NCI-H2227 (cell line): ENCODE measurements at regions not wholly inside any gene's neighbourhood (a gene's known extent, or its start where the extent isn't known, plus 50 kb on each side); places are given as distances from the start of the nearest gene placed in this dataset.
"Not testable (repeated sequence)": the region's sequence is repeated elsewhere in the genome, so short reads cannot be mapped to it uniquely, and the experiment has no call there.

ENCODE experiments used
- DNase-seq: peaks from one replicate; lab custom pipeline; 2025; ENCODE audit not compliant: unreplicated experiment; lab: John Stamatoyannopoulos, UW

GRCh38 chr9:118624608-118625007 is 744.6 kb downstream of the BRINP1 start:
- DNase-seq = no peak

DNA sequence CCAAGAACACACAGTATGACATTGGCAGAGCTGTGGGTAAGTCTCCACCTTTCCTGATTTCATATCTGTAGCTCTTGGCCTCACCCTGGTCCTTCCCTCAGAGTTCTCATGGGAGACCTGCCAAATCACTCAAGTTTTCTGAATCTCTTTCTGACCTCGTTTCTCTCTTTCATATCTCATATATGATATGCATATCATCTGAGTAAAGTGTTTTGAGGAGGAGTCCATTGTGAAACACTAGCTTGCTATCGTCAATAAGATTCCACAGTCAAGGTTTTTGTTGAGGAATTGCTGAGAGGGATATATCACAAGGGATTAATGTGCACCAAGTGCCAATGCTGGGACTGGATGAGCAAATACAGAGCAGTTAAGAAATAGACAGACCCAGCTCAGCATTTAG is 739.2 kb downstream of the BRINP1 start:
- DNase-seq = no peak

DNA sequence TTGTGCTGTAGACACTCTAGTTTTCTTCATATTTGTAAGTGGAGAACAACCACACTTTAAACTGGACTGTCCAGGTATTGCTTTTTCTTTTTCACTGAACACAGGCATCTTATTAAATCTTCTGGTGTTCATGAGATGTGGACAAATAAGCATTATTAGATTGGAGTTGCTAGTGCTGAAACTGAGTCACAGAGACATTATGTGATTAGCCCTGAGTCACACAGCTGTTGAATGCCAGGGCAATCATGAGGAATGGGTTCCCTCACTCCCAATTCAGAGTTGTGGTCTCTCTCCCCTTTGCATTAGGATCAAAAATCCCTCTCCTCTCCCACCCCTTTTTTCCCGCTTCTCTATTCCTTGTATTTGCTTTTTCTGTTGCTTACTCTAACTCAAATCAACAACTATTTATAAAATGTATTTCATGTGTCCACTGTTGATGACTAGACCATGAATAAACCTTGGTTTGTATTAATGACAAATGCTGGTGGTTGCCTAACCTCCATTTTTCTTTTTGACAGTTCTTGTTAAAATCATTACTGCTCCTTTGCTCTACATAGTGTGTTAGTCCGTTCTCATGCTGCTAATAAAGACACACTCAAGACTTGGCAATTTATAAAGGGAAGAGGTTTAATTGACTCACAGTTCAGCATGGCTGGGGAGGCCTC is 738.2 kb downstream of the BRINP1 start:
- no peak for DNase-seq

DNA sequence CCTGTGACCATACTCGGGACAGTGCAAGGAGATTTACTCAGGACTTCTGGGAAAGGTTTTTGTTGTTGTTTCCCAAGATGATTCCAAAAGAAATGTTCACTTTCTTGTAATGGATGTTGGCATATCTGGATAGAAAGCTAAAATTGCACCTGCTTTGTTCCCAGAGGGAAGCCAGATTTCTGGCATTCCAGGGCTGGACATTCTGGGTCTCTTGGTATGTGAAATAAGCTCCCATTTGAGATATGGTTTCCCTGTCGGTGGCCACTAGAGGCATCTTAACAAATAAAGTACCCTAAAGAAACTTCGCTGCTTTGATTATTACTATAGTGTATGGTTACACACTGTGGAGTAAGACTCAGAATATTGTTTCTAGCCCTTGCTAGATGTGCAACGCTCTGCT is 737.3 kb downstream of the BRINP1 start:
- DNase-seq = no peak

GRCh38 chr9:118635416-118635815 is 733.8 kb downstream of the BRINP1 start:
- DNase-seq = no peak

DNA sequence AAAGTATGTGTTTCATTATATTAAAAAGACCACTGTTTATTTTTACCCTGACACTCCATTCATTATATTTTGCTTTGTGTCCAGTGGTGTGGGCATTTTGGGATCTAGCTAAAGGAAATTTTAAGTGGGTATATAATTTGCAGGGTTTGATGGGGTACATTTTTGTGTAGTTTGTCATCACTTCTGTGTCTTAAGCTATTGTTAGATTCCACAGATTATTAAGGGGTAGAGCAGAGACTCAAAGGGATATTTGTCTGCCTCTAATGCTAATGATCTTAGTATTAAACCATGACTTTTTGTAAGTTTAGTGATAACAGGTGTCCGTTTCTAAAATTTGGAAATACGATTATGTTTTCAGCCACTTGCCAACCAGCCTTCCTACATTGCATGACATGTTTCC is 731.6 kb downstream of the BRINP1 start:
- DNase-seq = no peak

DNA sequence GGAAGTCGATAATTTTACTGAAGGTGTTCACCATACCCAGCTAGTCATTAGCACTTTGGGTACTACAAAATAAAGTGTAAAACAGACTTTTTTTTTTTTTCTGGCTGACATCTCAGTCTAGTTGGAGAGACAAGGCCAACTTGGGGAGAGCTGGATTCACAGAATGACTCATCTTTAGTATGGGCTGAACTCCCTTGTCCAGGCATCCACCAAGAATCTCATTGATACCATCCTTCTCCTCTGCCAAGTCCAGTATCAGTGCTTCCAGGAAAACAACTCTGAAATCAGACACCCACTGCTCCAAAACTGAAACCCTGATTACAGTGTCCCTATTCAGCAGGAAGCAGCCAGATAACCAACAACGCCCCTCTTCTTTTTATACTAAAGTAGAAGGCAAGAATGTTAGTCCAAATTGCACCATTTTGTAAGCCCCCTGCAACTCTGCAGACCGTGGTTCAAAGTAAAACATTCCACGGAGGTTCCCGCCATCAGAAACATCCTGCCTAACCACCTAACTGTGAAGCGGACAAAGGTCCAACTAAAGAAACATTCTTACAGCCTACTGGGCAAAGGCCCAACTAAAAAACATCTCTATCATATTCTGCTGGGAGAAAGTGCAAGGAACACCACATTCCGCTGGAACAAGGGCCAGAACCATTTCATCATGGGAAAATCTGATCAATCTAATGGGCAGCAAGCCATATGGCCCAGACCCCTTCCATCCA is 728.2 kb downstream of the BRINP1 start:
- no peak for DNase-seq

GRCh38 chr9:118643118-118643517 is 726.1 kb downstream of the BRINP1 start:
- no peak for DNase-seq

DNA sequence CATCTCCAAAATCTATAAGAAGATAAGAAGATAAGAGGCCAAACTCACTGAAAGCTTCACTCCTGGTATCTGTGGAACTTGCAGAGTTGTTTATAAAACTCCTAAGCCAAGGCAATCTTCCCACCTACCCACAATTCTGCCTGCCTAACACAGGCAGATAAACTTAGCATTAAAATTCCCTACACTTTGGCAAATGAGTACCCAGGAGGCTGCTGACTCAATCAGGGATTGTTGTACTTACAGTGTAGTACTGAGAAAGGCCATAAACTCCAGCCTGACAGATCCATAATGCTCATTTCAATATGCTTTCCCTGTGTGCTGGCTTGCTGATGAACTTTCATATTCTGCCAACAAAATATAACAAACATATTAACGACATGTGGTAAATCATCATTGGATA is 725.2 kb downstream of the BRINP1 start:
- DNase-seq = no peak

DNA sequence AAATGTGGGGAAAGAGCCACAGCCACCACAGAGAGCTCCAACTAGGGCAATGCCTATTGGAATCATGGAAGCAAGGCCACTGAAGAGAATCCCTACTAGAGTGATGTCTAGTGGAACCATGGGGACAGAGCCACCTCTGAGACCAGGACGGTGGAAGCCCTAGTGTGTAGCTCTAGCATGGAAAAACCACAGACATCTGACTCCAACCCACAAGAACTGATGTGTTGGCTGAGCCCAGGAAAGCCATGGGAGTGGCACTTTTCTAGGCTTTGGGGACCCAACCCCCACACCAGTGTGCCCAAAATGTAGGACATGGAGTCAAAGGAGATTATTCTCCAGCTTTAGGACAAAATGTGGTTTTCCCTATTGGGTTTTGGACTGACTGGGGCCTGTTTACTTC is 721.9 kb downstream of the BRINP1 start:
- DNase-seq = no peak

GRCh38 chr9:118650417-118650816 is 718.8 kb downstream of the BRINP1 start:
- DNase-seq = no peak

GRCh38 chr9:118651511-118651910 is 717.7 kb downstream of the BRINP1 start:
- no peak for DNase-seq

- no peak for DNase-seq
Measured at GRCh38 chr9:118652258-118652657, 717.0 kb downstream of the BRINP1 start.

DNA sequence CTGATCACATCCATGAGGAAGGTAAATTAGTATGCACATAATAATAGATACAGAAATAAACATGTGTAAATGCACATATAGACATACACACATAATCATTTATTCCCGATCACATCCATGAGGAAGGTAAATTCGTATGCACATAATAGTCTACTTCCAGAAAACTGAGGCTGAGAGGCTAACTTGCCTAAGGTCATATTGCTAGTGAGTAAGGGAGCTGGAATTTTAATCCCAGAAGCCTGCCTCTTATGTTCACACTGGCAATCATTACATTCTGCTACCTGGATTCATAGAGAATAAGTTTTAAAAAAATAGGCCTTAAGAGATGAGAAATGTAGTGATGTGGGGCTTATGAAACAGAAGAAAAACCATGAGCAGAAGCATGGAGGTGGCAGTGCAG is 716.3 kb downstream of the BRINP1 start:
- DNase-seq = no peak

- DNase-seq = no peak
Measured at GRCh38 chr9:118659011-118659410, 710.2 kb downstream of the BRINP1 start.

DNA sequence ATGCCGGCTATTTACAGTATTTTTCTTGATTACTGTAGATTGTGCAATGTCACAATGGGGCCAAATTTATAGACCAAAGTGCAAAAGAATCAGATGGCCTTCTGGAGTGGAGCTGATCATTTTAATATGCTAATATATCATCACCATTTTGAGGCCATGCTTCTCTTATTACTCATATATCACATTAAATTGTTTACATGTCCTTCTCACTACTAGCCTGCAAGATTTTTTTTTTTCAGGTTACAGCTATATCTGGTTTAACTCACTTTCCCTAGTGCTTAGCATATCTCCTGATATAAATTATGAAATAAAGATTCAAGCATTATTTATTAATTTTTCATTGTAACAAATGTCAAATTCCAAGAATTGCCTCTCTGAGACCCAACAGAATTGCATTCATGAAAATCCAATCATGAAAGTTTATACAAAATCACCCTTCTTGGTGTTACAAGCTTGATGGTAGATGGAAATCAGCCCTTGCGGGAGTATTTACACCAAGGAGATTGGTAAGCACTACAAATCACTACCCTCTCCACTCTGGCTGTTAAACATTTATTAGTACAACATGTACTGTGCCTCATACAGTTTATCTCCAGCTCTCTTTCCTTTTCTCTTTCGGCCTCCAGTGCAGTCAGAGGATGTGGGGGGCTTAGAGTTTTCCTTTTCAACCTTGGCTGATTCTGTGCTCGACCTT is 703.9 kb downstream of the BRINP1 start:
- DNase-seq = no peak

DNA sequence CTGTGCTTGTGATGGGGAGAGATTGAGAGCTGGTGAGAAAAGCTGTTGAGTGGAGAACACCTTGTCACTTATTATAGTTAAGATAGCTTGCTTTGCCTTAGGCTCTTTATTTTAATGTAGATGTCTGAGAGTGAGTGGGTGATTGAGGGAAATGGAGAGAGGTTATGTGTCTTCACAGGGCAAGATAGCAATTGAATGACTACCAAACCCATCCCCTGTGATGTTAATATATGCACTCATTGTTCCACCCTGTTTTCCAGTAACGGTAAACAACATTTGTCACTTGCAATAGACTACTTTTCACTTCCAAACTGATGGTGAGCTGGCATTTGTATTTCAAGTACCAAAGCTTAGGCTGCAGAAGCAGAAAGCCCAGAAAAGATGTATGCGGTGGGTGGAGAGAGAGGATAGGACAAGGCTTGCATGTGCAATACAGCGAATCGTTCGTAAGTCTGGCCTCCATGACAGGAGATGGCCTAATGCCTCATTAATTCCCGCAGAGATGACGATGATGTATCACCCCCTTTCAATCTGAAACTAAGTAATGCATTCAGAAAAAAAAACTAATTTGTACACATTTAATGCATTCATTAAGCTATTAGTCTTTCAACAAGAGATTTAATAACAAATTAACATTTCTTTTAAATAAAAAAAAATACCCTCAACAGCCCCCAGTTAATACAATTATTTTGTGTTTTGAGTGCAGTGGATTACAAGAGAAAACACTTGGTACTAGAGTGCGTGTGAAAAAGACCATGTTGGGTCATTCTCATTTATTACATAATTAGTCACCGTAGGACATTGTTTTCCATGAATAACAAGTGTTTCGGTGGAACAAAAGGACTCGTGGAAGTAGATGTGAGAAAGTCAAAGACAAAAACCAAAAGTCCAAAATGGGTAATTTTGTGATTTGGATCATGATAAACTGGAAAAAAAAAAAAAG is 699.0 kb downstream of the BRINP1 start:
- no peak for DNase-seq

DNA sequence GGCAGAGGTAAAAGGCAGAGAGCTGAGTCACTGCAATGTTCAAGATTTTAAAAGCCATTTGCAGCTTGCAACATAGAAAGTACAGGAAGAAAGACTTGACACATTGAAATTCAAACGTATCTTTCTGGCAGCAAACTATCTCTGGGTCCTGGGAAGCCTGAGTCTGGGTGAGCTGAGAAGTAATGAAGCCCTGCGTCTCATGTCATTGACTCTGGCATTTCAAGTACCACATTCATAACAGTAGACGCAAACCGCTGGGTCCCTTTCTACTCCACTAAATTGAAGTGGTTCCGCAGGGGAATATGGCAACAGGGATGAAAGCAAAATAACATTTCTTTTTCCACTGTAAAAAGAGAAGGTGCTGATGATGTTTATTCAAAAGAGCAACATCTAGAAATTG is 694.3 kb downstream of the BRINP1 start:
- DNase-seq = peak; percentile 24

DNA sequence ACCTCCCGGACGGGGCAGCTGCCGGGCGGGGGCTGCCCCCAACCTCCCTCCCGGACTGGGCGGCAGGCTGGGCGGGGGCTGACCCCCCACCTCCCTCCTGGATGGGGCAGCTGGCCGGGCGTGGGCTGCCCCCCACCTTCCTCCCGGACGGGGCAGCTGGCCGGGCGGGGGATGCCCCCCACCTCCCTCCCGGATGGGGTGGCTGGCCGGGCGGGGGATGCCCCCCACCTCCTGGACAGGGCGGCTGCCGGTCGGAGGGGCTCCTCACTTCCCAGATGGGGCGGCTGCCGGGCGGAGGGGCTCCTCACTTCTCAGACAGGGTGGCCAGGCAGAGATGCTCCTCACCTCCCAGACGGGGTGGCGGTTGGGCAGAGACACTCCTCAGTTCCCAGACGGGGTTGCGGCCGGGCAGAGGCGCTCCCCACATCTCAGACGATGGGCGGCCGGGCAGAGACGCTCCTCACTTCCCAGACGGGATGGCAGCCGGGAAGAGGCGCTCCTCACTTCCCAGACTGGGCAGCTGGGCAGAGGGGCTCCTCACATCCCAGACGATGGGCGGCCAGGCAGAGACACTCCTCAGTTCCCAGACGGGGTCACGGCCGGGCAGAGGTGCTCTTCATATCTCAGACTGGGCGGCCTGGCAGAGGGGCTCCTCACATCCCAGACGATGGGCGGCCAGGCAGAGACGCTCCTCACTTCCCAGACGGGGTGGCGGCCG is 691.1 kb downstream of the BRINP1 start:
- not testable (repeated sequence) for DNase-seq

DNA sequence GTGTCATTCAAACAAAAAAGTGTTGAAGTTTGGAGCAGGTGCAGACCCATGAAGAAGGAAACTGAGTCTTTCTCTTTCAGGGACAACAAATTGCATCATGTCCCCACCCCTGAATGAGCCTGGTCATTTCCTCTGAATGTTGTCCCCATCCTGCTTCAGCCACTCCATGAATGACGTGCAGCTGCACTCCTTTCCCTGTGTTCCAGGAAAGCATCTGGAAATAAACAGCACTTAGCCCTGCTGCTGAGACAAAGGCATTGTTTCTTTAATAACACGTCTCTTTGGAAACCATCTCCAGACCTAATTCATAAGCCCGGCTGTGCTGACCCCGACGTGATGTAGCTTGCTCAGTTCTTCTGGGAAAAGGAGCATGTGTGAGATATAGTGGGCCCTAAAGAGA is 682.3 kb downstream of the BRINP1 start:
- DNase-seq = peak; percentile 84

GRCh38 chr9:118689280-118689679 is 680.0 kb downstream of the BRINP1 start:
- no peak for DNase-seq
